Suprapubic skin (tissue), 4 donors: ENCODE measurements at regions not wholly inside any gene's neighbourhood (a gene's known extent, or its start where the extent isn't known, plus 50 kb on each side); places are given as distances from the start of the nearest gene placed in this dataset.

Experiments
- DNase-seq, 2 donors: peaks; one replicate each; pipeline ENCODE4 v3.0.0-alpha.2; 2019; ENCODE audit warnings: low spot score in 2 of 2
- H3K27ac ChIP-seq: fragments of 200-600 bp; sonication (generic); one replicate; pipeline ENCODE4 v1.5.1; 2019
- H3K27me3 ChIP-seq: fragments of 200-600 bp; sonication (generic); one replicate; pipeline ENCODE4 v1.5.1; 2019
- H3K36me3 ChIP-seq: fragments of 200-600 bp; sonication (generic); one replicate; pipeline ENCODE4 v1.5.1; 2019
- H3K4me1 ChIP-seq: fragments of 200-600 bp; sonication (generic); one replicate; pipeline ENCODE4 v1.5.1; 2019
- H3K4me3 ChIP-seq: fragments of 200-600 bp; sonication (generic); one replicate; pipeline ENCODE4 v1.5.1; 2019; ENCODE audit warnings: mild to moderate bottlenecking
- H3K9me3 ChIP-seq: fragments of 200-600 bp; sonication (generic); one replicate; pipeline ENCODE4 v1.5.1; 2019
- CTCF ChIP-seq, 2 donors: fragments of 200-600 bp in 1 of 2; fragments of 450-650 bp in 1 of 2; sonication (generic) in 1 of 2; IDR thresholded peaks; one replicate each; pipeline ENCODE4 v1.5.1; 2016 to 2019; ENCODE audit warnings: antibody characterized with exemption in 2 of 2, mild to moderate bottlenecking in 1 of 2, moderate library complexity in 1 of 2
- EP300 ChIP-seq: sonication (generic); formaldehyde crosslinking; IDR thresholded peaks from one replicate; pipeline ENCODE4 v1.6.1; 2017; ENCODE audit warnings: antibody characterized with exemption
- POLR2A ChIP-seq, 2 donors: fragments of 450-650 bp; IDR thresholded peaks; one replicate each; pipeline ENCODE4 v1.6.1; 2017; ENCODE audit warnings: antibody characterized with exemption in 2 of 2, mild to moderate bottlenecking in 2 of 2, moderate library complexity in 2 of 2
- POLR2AphosphoS5 ChIP-seq, 3 donors: sonication (generic); formaldehyde crosslinking; IDR thresholded peaks; one replicate each; pipeline ENCODE4 v1.6.1; 2017; ENCODE audit warnings: antibody characterized with exemption in 3 of 3
- WGBS: methylation state at CpG from one replicate; pipeline ENCODE4 v1.1.5; 2018; 5-methylcytosine and 5-hydroxymethylcytosine counted together

- H3K27me3 ChIP-seq = no peaks in the 10 kb centered on the region
- H3K4me3 ChIP-seq = no peak overlapping the region
- DNase-seq = no peak
- peaks cover 9% of the 10 kb centered on the region for H3K4me1 ChIP-seq
- no peak overlapping the region for H3K27ac ChIP-seq
- TF ChIP-seq POLR2AphosphoS5 (IDR thresholded peaks at IDR 0.05) (no peak), POLR2A (IDR thresholded peaks at IDR 0.05) (no peak), CTCF (IDR thresholded peaks at IDR 0.05) (no peak), EP300 (no peak)
- H3K36me3 ChIP-seq = no peaks in the 10 kb centered on the region
- no peaks in the 10 kb centered on the region for H3K9me3 ChIP-seq
- 64% methylated on average over 3 of the region's 3 CpGs for WGBS
Observed at GRCh38 chr3:161555320-161555719, 58.7 kb downstream of the OTOL1 start.

- WGBS = 51% methylated on average over 3 of the region's 3 CpGs
- no peaks in the 10 kb centered on the region for H3K9me3 ChIP-seq
- no peaks in the 10 kb centered on the region for H3K36me3 ChIP-seq
- no peaks in the 10 kb centered on the region for H3K27me3 ChIP-seq
- no peak for TF ChIP-seq POLR2AphosphoS5 (IDR thresholded peaks at IDR 0.05)
- TF ChIP-seq CTCF (IDR thresholded peaks at IDR 0.05) = no peak
- TF ChIP-seq POLR2A (IDR thresholded peaks at IDR 0.05) = no peak
- no peak for TF ChIP-seq EP300
- H3K27ac ChIP-seq = no peak overlapping the region
- H3K4me3 ChIP-seq = no peak overlapping the region
- no peak for DNase-seq
- H3K4me1 ChIP-seq = peaks cover 10% of the 10 kb centered on the region
Observed at GRCh38 chr3:161556533-161556932, 59.9 kb downstream of the OTOL1 start.

GRCh38 chr3:161556941-161557340 is 60.3 kb downstream of the OTOL1 start:
- Histone ChIP-seq H3K27ac (no peak overlapping the region), H3K9me3 (no peaks in the 10 kb centered on the region), H3K4me3 (no peak overlapping the region), H3K36me3 (no peaks in the 10 kb centered on the region), H3K27me3 (no peaks in the 10 kb centered on the region), H3K4me1 (peaks cover 10% of the 10 kb centered on the region)
- 44% methylated on average over 1 of the region's 1 CpG for WGBS
- TF ChIP-seq POLR2AphosphoS5 (IDR thresholded peaks at IDR 0.05) (no peak), CTCF (IDR thresholded peaks at IDR 0.05) (no peak), EP300 (no peak), POLR2A (IDR thresholded peaks at IDR 0.05) (no peak)
- DNase-seq = no peak

GRCh38 chr3:161557445-161558150 is 61.0 kb downstream of the OTOL1 start:
- H3K27me3 ChIP-seq = no peaks in the 10 kb centered on the region
- no peak for TF ChIP-seq POLR2A (IDR thresholded peaks at IDR 0.05)
- no peak for TF ChIP-seq EP300
- no peak for TF ChIP-seq CTCF (IDR thresholded peaks at IDR 0.05)
- no peak for TF ChIP-seq POLR2AphosphoS5 (IDR thresholded peaks at IDR 0.05)
- WGBS = 59% methylated on average over 5 of the region's 5 CpGs
- no peak for DNase-seq
- no peaks in the 10 kb centered on the region for H3K9me3 ChIP-seq
- no peaks in the 10 kb centered on the region for H3K36me3 ChIP-seq
- H3K27ac ChIP-seq = no peak overlapping the region
- peaks cover 10% of the 10 kb centered on the region for H3K4me1 ChIP-seq
- H3K4me3 ChIP-seq = no peak overlapping the region

- WGBS = 27% methylated on average over 2 of the region's 4 CpGs
- Histone ChIP-seq H3K9me3 (no peaks in the 10 kb centered on the region), H3K27me3 (no peaks in the 10 kb centered on the region), H3K27ac (no peak overlapping the region), H3K36me3 (no peaks in the 10 kb centered on the region), H3K4me1 (peaks cover 10% of the 10 kb centered on the region), H3K4me3 (no peak overlapping the region)
- no peak for TF ChIP-seq EP300
- no peak for TF ChIP-seq POLR2AphosphoS5 (IDR thresholded peaks at IDR 0.05)
- TF ChIP-seq CTCF (IDR thresholded peaks at IDR 0.05) = no peak
- no peak for TF ChIP-seq POLR2A (IDR thresholded peaks at IDR 0.05)
- no peak for DNase-seq
Observed at GRCh38 chr3:161558236-161558635, 61.6 kb downstream of the OTOL1 start.
